Psoas muscle (tissue), 7 donors: ENCODE measurements at regions not wholly inside any gene's neighbourhood (a gene's known extent, or its start where the extent isn't known, plus 50 kb on each side); places are given as distances from the start of the nearest gene placed in this dataset.

Experiments used
- ATAC-seq, 4 donors: fragments of 200-7000 bp; cut with Tn5 transposase; one replicate each; pipeline ENCODE4 v1.9.1; 2020; ENCODE audit warnings: moderate library complexity in 3 of 4, mild to moderate bottlenecking in 2 of 4
- DNase-seq, 2 donors: peaks; one replicate each; pipeline ENCODE4 v3.0.0-alpha.2; 2020
- H3K27ac ChIP-seq: fragments of 200-600 bp; one replicate; pipeline ENCODE4 v1.8.0; 2022
- H3K27me3 ChIP-seq, 3 donors: fragments of 200-600 bp in 1 of 3; one replicate each; pipeline versions ENCODE4 v1.6.1 to v1.8.0; 2013 to 2022; ENCODE audit warnings: low read length in 2 of 3, mild to moderate bottlenecking in 2 of 3, moderate library complexity in 1 of 3; ENCODE audit not compliant: insufficient read depth in 3 of 3
- H3K36me3 ChIP-seq, 2 donors: fragments of 200-600 bp in 1 of 2; one replicate each; pipeline versions ENCODE4 v1.6.1 to v1.8.0; 2013 to 2022; ENCODE audit warnings: low read depth in 1 of 2, mild to moderate bottlenecking in 1 of 2, moderate library complexity in 1 of 2; ENCODE audit not compliant: insufficient read depth in 1 of 2
- H3K4me1 ChIP-seq: fragments of 200-600 bp; one replicate; pipeline ENCODE4 v1.8.0; 2022
- H3K4me3 ChIP-seq: fragments of 200-600 bp; one replicate; pipeline ENCODE4 v1.8.0; 2022; ENCODE audit warnings: mild to moderate bottlenecking
- H3K9me3 ChIP-seq: fragments of 200-600 bp; one replicate; pipeline ENCODE4 v1.8.0; 2022
- CTCF ChIP-seq: fragments of 200-600 bp; IDR thresholded peaks from one replicate; pipeline ENCODE4 v1.8.0; 2022; ENCODE audit warnings: antibody characterized with exemption
- WGBS, 3 donors: extraction: QIAGEN DNeasy Blood & Tissue Kit; methylation state at CpG; one replicate each; pipeline versions ENCODE4 v1.1.6 to v1.1.7; 2013; 5-methylcytosine and 5-hydroxymethylcytosine counted together
- intact Hi-C, 2 donors: fragments of 100-400 bp; cut with DNase I; formaldehyde crosslinking; loops; one replicate each; pipeline versions ENCODE4 v1.11.0 to v1.14.2; 2022
- donor health status: healthy with polysubstance abuse.
- donor health status: DM: no; HTN: no; CAD: no; lungs with moderate emphysema.
- donor health status: Bipolar disorder and iron deficiency.
- donor health status: healthy.
- donor health status: DM: yes; HTN: yes; CAD: no.
- donor health status: DM: no; HTN: no; CAD: no.
- donor health status: DM: yes; HTN: yes; CAD: no.

GRCh38 chr14:54166049-54166950, 209.7 kb upstream of the BMP4 start:
- ATAC-seq: no peak
- 49 to 65% (median 53%) methylated on average over 8 of the region's 8 CpGs for WGBS, 3 donors
- H3K36me3 ChIP-seq: no peaks in the 10 kb centered on the region

DNA sequence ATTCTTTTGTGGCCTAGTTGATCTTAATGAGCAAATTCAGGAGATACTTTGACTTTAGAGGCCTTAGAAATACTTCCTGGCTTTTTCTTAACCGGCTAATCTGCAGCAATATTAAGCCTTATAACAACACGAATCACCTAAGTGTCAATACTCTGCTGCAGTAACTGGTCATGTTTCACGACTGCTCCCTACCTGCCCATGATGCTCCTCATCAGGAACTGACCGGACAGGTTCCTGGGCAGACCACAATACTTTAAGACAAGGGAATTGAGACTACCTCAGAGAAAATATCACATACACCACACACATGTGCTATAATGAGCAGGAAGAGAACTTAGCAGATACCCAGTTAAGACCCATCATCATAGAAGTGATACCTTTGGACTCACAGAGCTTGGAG, 211.9 kb upstream of the BMP4 start:
- 95 to 97% (median 96%) methylated on average over 4 of the region's 4 CpGs for WGBS, 3 donors
- peaks cover 0 to 5% (median 0%) of the 10 kb centered on the region in 3 donors for H3K27me3 ChIP-seq
- H3K9me3 ChIP-seq: no peaks in the 10 kb centered on the region
- TF ChIP-seq CTCF: no peak
- intact Hi-C loops: no loop called here
- DNase-seq (no peak), ATAC-seq (no peak)
- no peaks in the 10 kb centered on the region for H3K4me1 ChIP-seq
- no peak overlapping the region for H3K4me3 ChIP-seq
- no peaks in the 10 kb centered on the region for H3K36me3 ChIP-seq
- H3K27ac ChIP-seq: no peak overlapping the region

More at GRCh38 chr14:54166049-54166950, 209.7 kb upstream of the BMP4 start:
- Histone ChIP-seq H3K4me1 (no peaks in the 10 kb centered on the region), H3K4me3 (no peak overlapping the region), H3K27ac (no peak overlapping the region), H3K9me3 (no peaks in the 10 kb centered on the region), H3K27me3 (peaks cover 0 to 5% (median 0%) of the 10 kb centered on the region in 3 donors)
- intact Hi-C loops: no loop called here
- TF ChIP-seq CTCF: no peak
- DNase-seq: no peak

GRCh38 chr14:54169254-54169924, 212.8 kb upstream of the BMP4 start:
- Histone ChIP-seq H3K27ac (peak overlapping the region; percentile 3), H3K36me3 (no peaks in the 10 kb centered on the region), H3K4me3 (no peak overlapping the region), H3K4me1 (no peaks in the 10 kb centered on the region), H3K9me3 (no peaks in the 10 kb centered on the region), H3K27me3 (peaks cover 0 to 5% (median 0%) of the 10 kb centered on the region in 3 donors)
- no peak for TF ChIP-seq CTCF
- WGBS, 3 donors: 28 to 42% (median 39%) methylated on average over 4 of the region's 4 CpGs
- intact Hi-C loops: no loop called here
- no peak for DNase-seq
- peak in 1 of 4 donors; percentile 38 for ATAC-seq

DNA sequence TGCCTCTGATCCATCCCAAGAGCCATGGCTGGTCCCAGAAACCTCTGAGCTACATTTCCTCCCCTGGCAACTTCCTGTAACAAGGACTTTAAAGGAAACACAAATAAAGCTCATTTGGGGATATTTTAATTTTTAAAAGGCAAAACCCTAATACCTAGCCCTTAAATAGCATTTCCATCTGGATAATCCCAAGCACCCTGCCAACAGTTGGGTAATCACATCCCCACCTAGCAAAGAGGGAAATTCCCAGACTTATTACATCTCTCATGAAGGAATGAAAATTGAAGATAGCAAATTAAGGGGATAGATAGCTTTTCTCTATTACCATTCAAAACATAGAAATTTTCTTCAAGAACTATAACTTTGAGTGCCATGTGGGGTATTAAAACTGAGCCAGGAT, 213.7 kb upstream of the BMP4 start:
- Histone ChIP-seq H3K27me3 (peaks cover 0 to 5% (median 0%) of the 10 kb centered on the region in 3 donors), H3K36me3 (no peaks in the 10 kb centered on the region), H3K27ac (no peak overlapping the region), H3K9me3 (no peaks in the 10 kb centered on the region), H3K4me1 (no peaks in the 10 kb centered on the region), H3K4me3 (no peak overlapping the region)
- intact Hi-C loops: loop anchor here (5.0 kb wide), 2 partner anchors 213 to 633 kb away; partner anchors contain the start of gene BMP4 (in 1 of the 2)
- ATAC-seq: no peak
- no peak for TF ChIP-seq CTCF
- no peak for DNase-seq
